ENCODE measurements at regions not wholly inside any gene's neighbourhood (a gene's known extent, or its start where the extent isn't known, plus 50 kb on each side); places are given as distances from the start of the nearest gene placed in this dataset.

DNA sequence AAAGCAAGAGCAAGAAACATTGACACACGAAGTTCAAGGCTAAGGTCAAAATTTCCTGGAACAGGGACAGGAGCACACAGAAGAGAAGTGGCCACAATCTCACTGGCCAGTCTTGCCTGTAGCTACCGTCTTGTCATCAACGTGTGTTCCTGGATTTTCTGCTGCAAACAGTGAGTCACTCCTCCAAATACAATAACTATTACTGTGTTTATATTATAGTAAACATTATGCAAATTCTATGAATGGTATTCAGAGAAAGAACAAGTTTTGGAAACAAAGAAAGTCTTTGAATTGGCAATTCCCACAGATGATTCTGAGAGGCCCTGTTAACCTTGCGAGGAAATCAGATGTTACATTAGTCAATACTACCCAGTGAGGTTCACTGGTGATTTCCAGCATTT is 220.5 kb downstream of the FAM43A start:
- TF ChIP-seq CTCF (conservative IDR thresholded peaks at IDR 0.05; ENCODE audit: low read depth, low read length): no peak
- TF ChIP-seq FOS (IDR thresholded peaks at IDR 0.05; ENCODE audit: low read depth, low read length): 0 out of 2 replicates have a peak, but pooled peaks have one; percentile 39
- no peak for TF ChIP-seq POLR2A (IDR thresholded peaks at IDR 0.05; ENCODE audit: low read depth, low read length)
- no peak for TF ChIP-seq RFX5 (IDR thresholded peaks at IDR 0.05; ENCODE audit: low read depth, low read length)
- no peak for TF ChIP-seq NFE2L2 (IDR thresholded peaks at IDR 0.05; ENCODE audit: low read depth, low read length)

Measured in IMR-90 (cell line).